Skeletal muscle tissue (tissue), 3 donors: ENCODE measurements at regions not wholly inside any gene's neighbourhood (a gene's known extent, or its start where the extent isn't known, plus 50 kb on each side); places are given as distances from the start of the nearest gene placed in this dataset.
"Not testable (repeated sequence)": the region's sequence is repeated elsewhere in the genome, so short reads cannot be mapped to it uniquely, and the experiment has no call there.

Experiments used
- H3K27ac ChIP-seq: one replicate; pipeline ENCODE4 v1.7.0; 2013; ENCODE audit warnings: mild to moderate bottlenecking, low read depth, low read length, inconsistent platforms
- H3K27me3 ChIP-seq, 3 donors: one replicate each; pipeline ENCODE4 v1.7.0; 2013; ENCODE audit warnings: low read length in 3 of 3; ENCODE audit not compliant: control insufficient read depth in 3 of 3, insufficient read depth in 3 of 3
- H3K36me3 ChIP-seq, 3 donors: one replicate each; pipeline ENCODE4 v1.7.0; 2013; ENCODE audit warnings: low read length in 3 of 3; ENCODE audit not compliant: control insufficient read depth in 3 of 3, insufficient read depth in 3 of 3
- H3K4me1 ChIP-seq, 3 donors: one replicate each; pipeline ENCODE4 v1.7.0; 2013; ENCODE audit warnings: low read length in 3 of 3, mild to moderate bottlenecking in 3 of 3; ENCODE audit not compliant: control insufficient read depth in 3 of 3, insufficient read depth in 3 of 3
- H3K4me3 ChIP-seq, 3 donors: one replicate each; pipeline ENCODE4 v1.7.0; 2013; ENCODE audit warnings: low read length in 3 of 3
- H3K9ac ChIP-seq, 3 donors: one replicate each; pipeline ENCODE4 v1.7.0; 2013; ENCODE audit warnings: low read length in 3 of 3, mild to moderate bottlenecking in 3 of 3, moderate library complexity in 2 of 3, low read depth in 1 of 3
- H3K9me3 ChIP-seq, 3 donors: one replicate each; pipeline ENCODE4 v1.7.0; 2013; ENCODE audit warnings: low read length in 3 of 3; ENCODE audit not compliant: control insufficient read depth in 3 of 3
- donor health status: Osteomylitis.

- Histone ChIP-seq H3K4me1 (no peaks in the 10 kb centered on the region), H3K9ac (no peak overlapping the region), H3K27me3 (no peaks in the 10 kb centered on the region), H3K9me3 (no peaks in the 10 kb centered on the region), H3K36me3 (no peaks in the 10 kb centered on the region), H3K27ac (peak overlapping the region; percentile 47), H3K4me3 (no peak overlapping the region)
Observed at GRCh38 chr10:33015761-33016547, 57.9 kb upstream of the ITGB1 start.

- not testable (repeated sequence) for H3K36me3 ChIP-seq, H3K4me1 ChIP-seq, H3K9ac ChIP-seq, H3K4me3 ChIP-seq, H3K27me3 ChIP-seq, H3K9me3 ChIP-seq, H3K27ac ChIP-seq
Observed at GRCh38 chr10:33013331-33013730, 55.3 kb upstream of the ITGB1 start.

- no peak overlapping the region for H3K9ac ChIP-seq
- H3K27ac ChIP-seq, result no peak overlapping the region
- peaks cover 0 to 5% (median 2%) of the 10 kb centered on the region in 3 donors for H3K4me1 ChIP-seq
- no peaks in the 10 kb centered on the region for H3K36me3 ChIP-seq
- no peaks in the 10 kb centered on the region for H3K27me3 ChIP-seq
- H3K4me3 ChIP-seq, result no peak overlapping the region
- no peaks in the 10 kb centered on the region for H3K9me3 ChIP-seq
Observed at GRCh38 chr10:33012306-33012705, 54.3 kb upstream of the ITGB1 start.

- Histone ChIP-seq H3K9me3 (no peaks in the 10 kb centered on the region), H3K9ac (no peak overlapping the region), H3K4me1 (peaks cover 8 to 15% (median 10%) of the 10 kb centered on the region in 3 donors), H3K27me3 (no peaks in the 10 kb centered on the region), H3K27ac (no peak overlapping the region), H3K4me3 (no peak overlapping the region), H3K36me3 (no peaks in the 10 kb centered on the region)
Observed at GRCh38 chr10:33010132-33011037, 52.4 kb upstream of the ITGB1 start.

- H3K4me3 ChIP-seq, result no peak overlapping the region
- H3K36me3 ChIP-seq, result no peaks in the 10 kb centered on the region
- H3K9me3 ChIP-seq, result no peaks in the 10 kb centered on the region
- H3K4me1 ChIP-seq, result peaks cover 8 to 15% (median 10%) of the 10 kb centered on the region in 3 donors
- H3K9ac ChIP-seq, result no peak overlapping the region
- no peak overlapping the region for H3K27ac ChIP-seq
- no peaks in the 10 kb centered on the region for H3K27me3 ChIP-seq
Observed at GRCh38 chr10:33009244-33010131, 51.5 kb upstream of the ITGB1 start.

- Histone ChIP-seq H3K27me3 (no peaks in the 10 kb centered on the region), H3K27ac (no peak overlapping the region), H3K4me1 (peaks cover 8 to 15% (median 10%) of the 10 kb centered on the region in 3 donors), H3K36me3 (no peaks in the 10 kb centered on the region), H3K4me3 (peak overlapping the region in 2 of 3 donors; percentile 7 to 24), H3K9ac (no peak overlapping the region), H3K9me3 (no peaks in the 10 kb centered on the region)
Observed at GRCh38 chr10:33008499-33009243, 50.6 kb upstream of the ITGB1 start.

- H3K9me3 ChIP-seq, H3K9ac ChIP-seq, H3K36me3 ChIP-seq, H3K27me3 ChIP-seq, H3K4me3 ChIP-seq, H3K27ac ChIP-seq: not testable (repeated sequence)
- H3K4me1 ChIP-seq, result peaks cover 8 to 15% (median 10%) of the 10 kb centered on the region in 3 donors
Observed at GRCh38 chr10:33007731-33008381, 49.8 kb upstream of the ITGB1 start.
